ENCODE measurements at regions not wholly inside any gene's neighbourhood (a gene's known extent, or its start where the extent isn't known, plus 50 kb on each side); places are given as distances from the start of the nearest gene placed in this dataset.

DNA sequence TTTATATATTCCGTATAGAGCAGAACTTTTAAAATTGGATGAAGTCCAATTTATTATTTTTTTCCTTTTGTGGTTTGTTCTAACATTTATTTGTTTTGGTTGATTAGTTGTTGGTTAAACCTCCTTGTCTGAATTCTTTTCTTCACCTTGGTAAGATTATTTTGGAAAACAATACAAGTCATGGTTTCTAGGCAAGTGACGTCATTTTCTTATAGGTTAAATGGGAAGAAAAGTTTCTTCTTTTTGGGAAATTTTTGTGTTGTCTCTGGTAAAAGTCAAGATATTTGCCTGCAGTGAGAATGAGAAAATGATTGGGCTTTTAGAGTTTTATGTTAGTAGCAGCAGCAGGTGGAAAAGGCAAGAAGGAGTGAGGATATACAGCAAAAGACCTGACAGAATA, 197.9 kb downstream of the OTOR start:
- no peak for DNase-seq (ENCODE audit: low spot score)

DNA sequence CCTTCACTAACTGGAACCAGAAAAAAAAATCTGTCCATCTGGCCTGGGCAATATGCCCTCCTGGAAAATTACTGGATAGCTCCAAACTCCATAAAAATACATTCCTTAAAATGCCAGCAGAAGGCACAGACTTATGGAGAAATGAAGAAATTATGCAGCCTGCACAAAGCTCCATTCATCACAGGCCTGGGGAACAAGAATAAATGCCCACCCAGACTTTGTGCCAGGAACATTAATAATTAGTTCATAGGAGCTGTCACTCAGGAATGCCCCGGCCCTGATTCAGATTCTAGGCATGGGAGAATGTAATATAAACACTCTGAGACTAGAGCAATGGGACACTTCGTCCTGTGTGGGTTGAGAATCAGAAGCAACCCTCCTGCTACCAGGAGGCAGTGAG, 199.3 kb downstream of the OTOR start:
- no peak for DNase-seq (ENCODE audit: low spot score)

DNA sequence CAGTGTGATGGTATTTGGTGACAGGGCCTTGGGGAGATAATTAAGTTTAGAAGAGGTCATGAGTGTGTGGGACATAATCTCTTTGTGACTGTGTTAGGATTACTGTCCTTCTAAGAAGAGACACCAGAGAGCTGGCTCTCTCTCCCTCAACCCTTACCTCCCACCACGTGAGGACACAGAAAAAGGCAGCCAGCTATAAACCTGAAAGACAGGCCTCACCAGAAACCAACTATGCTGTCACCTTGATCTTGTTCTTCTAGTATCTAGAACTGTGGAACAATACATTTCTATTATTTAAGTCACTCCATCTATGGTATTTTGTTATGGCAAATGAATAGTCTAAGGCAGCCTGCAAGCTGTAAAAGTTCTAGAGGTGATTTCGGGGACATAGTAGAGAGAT, 203.7 kb downstream of the OTOR start:
- DNase-seq (ENCODE audit: low spot score) = no peak

GRCh38 chr20:16952965-16953364, 204.8 kb downstream of the OTOR start:
- DNase-seq (ENCODE audit: low spot score) = no peak

DNA sequence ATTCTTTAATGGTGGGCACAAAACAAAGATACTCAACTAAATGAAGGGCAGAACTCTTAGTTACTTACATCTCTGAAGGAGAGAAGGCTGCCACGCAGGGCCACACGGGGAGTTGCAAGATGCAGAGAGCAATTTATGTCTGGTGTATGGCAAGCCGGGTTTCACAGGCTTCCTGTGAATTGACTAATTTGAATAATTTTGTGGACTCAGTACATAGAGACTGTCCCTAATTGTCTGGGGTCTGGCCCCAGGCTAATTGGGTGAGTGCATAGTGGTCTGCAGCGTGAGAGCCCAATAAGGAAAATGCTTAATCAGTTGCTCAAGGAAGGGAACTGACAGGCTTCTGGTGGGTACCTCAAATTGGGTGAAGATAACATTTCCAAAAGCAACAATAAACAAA, 205.7 kb downstream of the OTOR start:
- no peak for DNase-seq (ENCODE audit: low spot score)

- no peak for DNase-seq (ENCODE audit: low spot score)
These were observed 207.3 kb downstream of the OTOR start for GRCh38 chr20:16955462-16955861.

DNA sequence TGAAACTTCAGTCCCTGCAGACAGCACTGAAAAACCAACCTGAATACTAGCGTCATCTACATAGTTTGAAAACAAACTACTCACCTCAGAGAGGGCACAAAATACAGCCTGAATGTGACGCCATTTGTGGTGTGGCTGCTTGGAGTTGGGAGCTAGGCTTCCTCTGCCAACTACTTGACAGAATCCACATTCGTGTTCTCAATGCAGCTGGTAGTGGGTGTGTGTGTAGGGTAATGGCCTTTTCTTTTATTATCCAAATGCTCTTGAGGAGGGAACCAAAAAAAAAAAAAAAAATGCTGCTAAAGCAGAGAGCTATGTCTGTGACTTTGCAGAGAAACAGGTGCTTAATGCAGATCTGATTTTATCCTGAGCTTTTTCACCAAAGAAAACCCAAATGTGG, 207.8 kb downstream of the OTOR start:
- no peak for DNase-seq (ENCODE audit: low spot score)

GRCh38 chr20:16965401-16965800, 217.2 kb downstream of the OTOR start:
- DNase-seq (ENCODE audit: low spot score) = no peak

DNA sequence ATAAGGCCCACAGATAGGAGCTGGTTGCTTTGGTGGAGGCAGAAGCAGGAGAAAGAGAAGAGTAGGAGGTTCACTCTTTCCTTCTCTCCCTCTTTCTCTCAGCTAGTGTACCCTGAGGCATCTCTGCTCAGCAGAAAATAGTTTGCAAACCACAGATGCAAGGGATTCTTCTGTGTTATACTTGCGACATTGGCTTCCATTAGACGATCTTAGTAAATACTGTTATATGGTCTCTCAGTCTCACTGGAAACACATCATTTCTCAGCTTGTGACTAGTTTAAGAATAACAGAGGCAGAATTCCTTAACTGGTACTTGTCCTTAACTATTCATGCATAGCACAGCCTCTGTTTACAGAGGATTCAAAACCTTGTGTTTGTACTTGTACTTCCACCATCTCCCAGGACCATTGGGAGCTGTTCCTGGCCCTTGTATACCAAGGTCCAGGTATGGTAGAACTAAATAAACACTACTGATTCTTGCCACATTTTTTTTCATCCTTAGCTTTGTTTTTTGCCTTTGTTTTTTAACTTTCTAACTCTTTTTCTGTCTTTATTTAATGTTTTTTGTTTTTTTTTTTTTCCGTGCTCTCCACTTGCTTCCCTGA, 218.2 kb downstream of the OTOR start:
- no peak for DNase-seq (ENCODE audit: low spot score)

DNA sequence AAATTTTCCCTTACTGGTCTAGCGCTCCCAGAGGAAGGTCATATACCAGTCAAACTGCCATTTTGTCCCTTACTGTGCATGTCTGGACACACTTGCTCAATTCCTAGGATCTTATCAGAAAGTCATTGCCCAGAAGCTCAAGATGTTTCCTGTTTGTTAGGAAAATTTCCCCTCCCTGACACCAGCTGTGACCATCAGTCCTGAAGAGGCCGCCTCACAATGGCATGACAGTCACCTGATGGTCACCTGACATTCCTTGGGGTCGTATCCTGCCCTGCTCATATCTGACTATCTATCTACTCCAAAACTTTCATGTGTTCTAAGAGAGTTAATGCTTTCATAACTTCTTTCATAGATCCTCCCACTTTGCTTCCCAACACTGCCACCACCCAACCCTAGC, 219.9 kb downstream of the OTOR start:
- no peak for DNase-seq (ENCODE audit: low spot score)

DNA sequence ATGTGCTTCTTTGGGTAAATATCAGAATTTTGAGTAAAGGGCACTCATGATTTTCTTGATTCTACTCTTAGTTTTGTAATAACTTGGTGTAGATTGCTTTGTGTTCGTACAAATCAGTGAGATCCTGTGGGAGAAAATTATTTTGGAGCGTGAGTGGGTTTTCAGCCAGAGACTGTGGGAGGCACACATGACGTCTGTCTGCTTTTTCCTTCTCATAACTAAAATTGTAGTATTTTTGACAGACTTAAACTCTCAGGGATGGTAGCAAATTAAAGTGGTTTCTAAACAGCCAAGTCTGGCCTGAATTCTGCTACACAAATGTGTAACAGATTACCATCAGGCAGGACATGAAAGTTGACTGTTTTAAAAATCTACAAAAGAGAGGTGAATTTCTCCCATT, 222.6 kb downstream of the OTOR start:
- no peak for DNase-seq (ENCODE audit: low spot score)

- DNase-seq (ENCODE audit: low spot score) = no peak
These were observed 226.1 kb downstream of the OTOR start for GRCh38 chr20:16974080-16974854.

DNA sequence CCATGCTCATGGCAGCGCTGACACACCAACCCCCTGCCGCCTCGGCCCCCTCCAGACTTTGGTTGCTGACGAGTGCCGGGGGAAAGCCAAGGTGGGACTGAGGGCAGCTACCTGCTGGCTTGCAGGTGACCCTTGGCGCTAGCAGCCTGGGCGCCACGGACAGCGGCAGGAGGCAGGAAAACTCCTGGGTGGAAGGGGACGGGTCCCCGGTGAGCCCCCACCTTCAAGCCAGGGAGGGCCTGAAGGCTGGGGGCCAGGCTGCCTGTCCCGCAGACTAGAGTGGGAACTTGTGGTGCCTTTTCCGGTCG, 226.7 kb downstream of the OTOR start:
- no peak for DNase-seq (ENCODE audit: low spot score)

GRCh38 chr20:16975682-16976081, 227.5 kb downstream of the OTOR start:
- DNase-seq (ENCODE audit: low spot score) = no peak

GRCh38 chr20:16978497-16978896, 230.3 kb downstream of the OTOR start:
- no peak for DNase-seq (ENCODE audit: low spot score)

GRCh38 chr20:16982091-16982726, 234.1 kb downstream of the OTOR start:
- DNase-seq (ENCODE audit: low spot score) = no peak

DNA sequence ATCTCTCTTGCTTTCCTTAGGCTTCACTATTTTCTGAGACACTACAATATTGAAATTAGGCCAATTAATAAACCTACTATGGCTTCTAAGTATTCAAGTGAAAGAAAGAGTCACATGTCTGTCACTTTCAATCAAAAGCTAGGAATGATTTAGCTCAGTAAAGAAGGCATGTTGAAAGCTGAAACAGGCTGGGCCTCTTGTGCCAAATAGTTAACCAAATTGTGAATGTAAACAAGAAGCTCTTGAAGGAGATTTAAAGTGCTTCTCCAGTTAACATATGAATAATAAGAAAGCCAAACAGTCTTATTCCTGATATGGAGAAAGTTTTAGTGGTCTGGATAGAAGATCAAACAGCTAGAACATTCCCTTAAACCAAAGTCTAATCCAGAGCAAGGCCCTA, 236.3 kb downstream of the OTOR start:
- no peak for DNase-seq (ENCODE audit: low spot score)

GRCh38 chr20:17003170-17003870, 223.5 kb upstream of the PCSK2 start:
- no peak for DNase-seq (ENCODE audit: low spot score)

- no peak for DNase-seq (ENCODE audit: low spot score)
These were observed 216.7 kb upstream of the PCSK2 start for GRCh38 chr20:17010181-17010580.

GRCh38 chr20:17012546-17013226, 214.2 kb upstream of the PCSK2 start:
- no peak for DNase-seq (ENCODE audit: low spot score)

GRCh38 chr20:17014217-17014616, 212.6 kb upstream of the PCSK2 start:
- DNase-seq (ENCODE audit: low spot score) = no peak

DNA sequence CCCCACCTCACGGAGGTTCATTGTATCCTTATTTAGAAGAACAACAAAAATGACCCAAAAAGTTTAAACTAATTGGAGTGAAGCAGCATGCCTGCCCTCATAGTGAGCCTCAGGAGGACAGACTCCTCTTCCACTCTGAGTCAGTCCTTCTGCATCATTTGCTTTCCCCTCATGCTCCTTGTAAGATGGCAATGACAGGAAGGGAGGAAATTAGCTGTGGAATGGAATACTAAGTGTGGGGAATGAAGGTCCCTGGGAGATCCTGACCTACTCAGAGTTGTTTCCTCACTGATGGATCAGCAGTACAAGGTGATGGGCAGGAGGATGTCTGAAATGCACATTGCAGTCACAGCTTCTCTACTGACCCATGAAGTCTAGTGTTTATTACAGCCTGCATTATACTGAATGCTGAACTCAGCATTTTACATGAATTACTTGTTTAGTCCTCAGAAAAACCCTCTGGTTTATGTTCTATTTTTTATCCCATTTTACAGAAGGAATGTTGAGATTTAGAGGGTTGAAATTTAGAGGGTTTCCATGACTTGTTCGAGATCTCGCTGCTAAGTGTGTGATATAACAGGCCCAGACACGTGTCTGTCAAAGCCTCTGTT, 212.0 kb upstream of the PCSK2 start:
- DNase-seq (ENCODE audit: low spot score) = no peak
